Stimulated activated naive CD4-positive, alpha-beta T cell treated with Interleukin-2 at 50 U/mL for 16 hours (primary cell): ENCODE measurements at regions not wholly inside any gene's neighbourhood (a gene's known extent, or its start where the extent isn't known, plus 50 kb on each side); places are given as distances from the start of the nearest gene placed in this dataset.

Experiments
- DNase-seq: peaks from one replicate; lab custom pipeline; 2025; lab: John Stamatoyannopoulos, UW

GRCh38 chr6:105991561-105992314, 94.4 kb upstream of the PRDM1 start:
- peak; percentile 28 for DNase-seq

- no peak for DNase-seq
These were observed 96.0 kb upstream of the PRDM1 start for GRCh38 chr6:105990151-105990550.

GRCh38 chr6:105988812-105989577, 97.1 kb upstream of the PRDM1 start:
- no peak for DNase-seq

GRCh38 chr6:105988321-105988720, 97.8 kb upstream of the PRDM1 start:
- no peak for DNase-seq

GRCh38 chr6:105987516-105987915, 98.6 kb upstream of the PRDM1 start:
- no peak for DNase-seq

- DNase-seq, result no peak
These were observed 99.1 kb upstream of the PRDM1 start for GRCh38 chr6:105986998-105987397.

GRCh38 chr6:105985816-105986632, 100.1 kb upstream of the PRDM1 start:
- no peak for DNase-seq

- DNase-seq, result no peak
These were observed 100.9 kb upstream of the PRDM1 start for GRCh38 chr6:105985098-105985815.

- no peak for DNase-seq
These were observed 102.4 kb upstream of the PRDM1 start for GRCh38 chr6:105983763-105984162.

GRCh38 chr6:105982761-105983540, 103.2 kb upstream of the PRDM1 start:
- no peak for DNase-seq

GRCh38 chr6:105981888-105982358, 104.2 kb upstream of the PRDM1 start:
- no peak for DNase-seq

GRCh38 chr6:105981002-105981887, 104.9 kb upstream of the PRDM1 start:
- DNase-seq, result peak; percentile 16

GRCh38 chr6:105978974-105979373, 107.2 kb upstream of the PRDM1 start:
- no peak for DNase-seq

GRCh38 chr6:105977934-105978504, 108.1 kb upstream of the PRDM1 start:
- DNase-seq, result no peak

- no peak for DNase-seq
These were observed 111.2 kb upstream of the PRDM1 start for GRCh38 chr6:105974986-105975385.

- no peak for DNase-seq
These were observed 113.7 kb upstream of the PRDM1 start for GRCh38 chr6:105972440-105972839.

GRCh38 chr6:105968603-105969333, 117.4 kb upstream of the PRDM1 start:
- DNase-seq, result no peak

GRCh38 chr6:105967917-105968602, 118.1 kb upstream of the PRDM1 start:
- no peak for DNase-seq
